ENCODE measurements at regions not wholly inside any gene's neighbourhood (a gene's known extent, or its start where the extent isn't known, plus 50 kb on each side); places are given as distances from the start of the nearest gene placed in this dataset.
"Not testable (repeated sequence)": the region's sequence is repeated elsewhere in the genome, so short reads cannot be mapped to it uniquely, and the experiment has no call there.

DNA sequence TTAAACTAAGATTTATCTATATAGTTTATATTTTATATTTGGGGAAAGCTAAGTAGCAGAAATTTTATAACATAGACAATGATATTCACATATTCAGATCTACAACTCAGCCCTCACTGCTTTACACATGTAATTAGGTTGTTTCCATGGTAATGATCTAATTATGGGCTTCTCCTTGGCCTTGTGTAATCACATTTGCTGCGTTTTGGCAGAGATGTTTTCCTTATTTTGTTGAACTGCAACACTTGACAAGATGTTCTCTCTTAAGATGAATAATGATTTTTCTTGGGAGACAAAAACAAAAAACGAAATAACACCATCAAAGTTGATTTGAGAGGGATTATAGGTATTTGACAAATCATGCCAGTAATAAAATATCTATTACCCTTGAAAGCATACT is 635.6 kb upstream of the TBL1XR1 start:
- DNase-seq = peak; percentile 79

DNA sequence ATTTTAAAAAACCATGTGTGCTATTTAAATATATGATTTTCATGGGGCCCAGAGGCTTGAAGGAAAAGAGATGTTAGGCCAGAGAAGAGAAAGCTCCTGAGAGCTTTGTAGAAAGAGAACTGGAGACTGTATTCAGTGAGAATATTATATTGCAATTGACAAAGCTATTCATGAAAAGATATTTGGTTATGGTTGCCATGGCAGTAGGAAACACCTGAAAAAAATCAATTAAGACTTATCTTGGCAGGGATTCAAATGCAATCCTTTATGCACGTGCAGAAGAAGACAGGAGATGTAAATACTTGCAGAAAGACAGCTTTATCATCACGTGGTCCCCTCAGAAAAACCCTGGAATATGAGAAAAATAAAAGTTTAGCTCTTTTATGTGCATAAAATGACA is 636.0 kb upstream of the TBL1XR1 start:
- DNase-seq = peak; percentile 80

DNA sequence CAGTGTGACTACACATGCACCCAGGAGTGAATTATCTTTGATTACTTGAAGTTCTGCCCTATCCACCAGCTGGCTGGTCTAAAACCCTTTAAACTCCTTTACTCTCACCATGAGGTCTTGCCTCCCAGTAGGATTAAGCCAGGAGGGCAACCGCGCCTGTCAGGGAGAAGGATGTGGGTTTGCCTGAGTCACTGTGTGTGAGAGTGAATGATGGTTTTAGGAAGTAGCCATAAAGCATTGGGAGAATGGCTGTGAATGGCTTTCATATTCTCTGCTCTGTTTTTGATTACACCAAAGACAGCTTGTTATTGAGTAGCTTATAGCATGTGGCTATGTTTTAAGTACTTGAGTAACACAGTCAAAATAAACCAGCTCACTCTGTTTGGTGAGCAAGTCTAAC is 637.7 kb upstream of the TBL1XR1 start:
- DNase-seq = peak; percentile 23

DNA sequence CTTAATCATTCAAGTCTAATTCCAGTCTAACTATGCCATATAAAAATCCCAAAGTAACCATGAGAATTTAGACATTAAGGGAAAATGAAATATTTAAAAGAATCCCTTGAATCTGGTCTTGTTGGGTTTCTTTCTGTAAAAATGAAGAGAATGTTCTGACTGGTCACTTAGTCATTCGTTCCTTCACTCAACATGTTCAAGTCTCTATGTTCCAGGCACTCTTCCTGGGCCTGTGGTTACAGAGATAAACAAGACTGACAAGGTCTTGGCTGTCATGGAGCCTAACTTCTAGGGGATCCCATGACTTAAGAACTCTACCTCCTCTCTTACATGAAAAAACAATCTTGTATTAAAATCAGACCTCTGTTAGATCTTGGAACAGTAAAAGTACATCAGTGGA is 638.6 kb upstream of the TBL1XR1 start:
- no peak for DNase-seq

DNA sequence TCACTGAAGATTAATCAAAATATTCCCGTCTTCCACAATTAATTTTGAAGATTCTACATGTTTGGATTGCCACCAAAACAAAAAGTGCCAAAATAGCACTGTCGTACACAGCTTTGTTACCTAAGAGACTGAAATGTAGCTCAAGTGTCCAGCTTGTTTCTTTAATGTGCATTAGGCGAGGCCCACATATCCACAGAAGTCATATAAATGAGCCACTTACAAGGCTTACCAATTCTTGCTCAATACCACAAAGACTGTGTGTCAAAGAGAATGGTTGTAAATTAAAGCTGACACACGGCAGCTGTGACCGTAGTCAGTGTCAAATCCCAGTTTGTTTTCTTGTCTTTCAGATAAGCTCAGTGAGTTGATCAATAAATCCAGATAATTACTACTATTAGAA is 639.4 kb upstream of the TBL1XR1 start:
- DNase-seq = no peak

DNA sequence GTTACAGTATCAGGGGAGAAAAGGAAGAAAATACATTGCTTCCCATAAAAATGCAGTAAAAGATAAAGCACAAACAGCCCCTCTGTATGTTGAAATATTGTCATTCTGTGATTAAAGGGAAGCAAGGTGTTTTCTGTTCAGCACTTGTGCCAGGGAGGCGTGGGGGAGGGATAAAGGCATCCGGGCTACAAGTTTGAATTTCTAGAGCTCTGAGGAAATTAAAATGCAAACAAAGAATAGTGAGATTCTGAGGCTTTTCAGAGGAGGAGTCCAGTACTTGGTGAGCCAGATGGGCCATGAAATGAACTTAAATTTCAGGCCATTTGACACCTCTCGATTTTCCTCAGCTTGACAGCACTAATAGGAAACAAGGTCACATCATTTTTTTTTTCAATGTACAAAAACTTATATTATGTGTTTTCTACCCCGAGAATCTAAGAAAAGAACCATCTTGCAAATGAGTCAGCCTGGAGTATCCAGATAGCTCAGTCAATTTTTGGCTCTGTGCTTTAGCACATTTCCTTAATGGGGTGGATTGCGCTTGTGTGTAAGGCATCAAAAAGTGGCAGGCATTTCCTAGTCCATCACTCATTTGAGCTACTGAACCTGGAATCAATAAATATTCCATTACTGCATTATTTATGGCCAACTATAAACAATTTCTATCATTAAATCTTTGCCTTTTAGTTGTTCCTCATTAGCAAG is 640.8 kb upstream of the TBL1XR1 start:
- no peak for DNase-seq

DNA sequence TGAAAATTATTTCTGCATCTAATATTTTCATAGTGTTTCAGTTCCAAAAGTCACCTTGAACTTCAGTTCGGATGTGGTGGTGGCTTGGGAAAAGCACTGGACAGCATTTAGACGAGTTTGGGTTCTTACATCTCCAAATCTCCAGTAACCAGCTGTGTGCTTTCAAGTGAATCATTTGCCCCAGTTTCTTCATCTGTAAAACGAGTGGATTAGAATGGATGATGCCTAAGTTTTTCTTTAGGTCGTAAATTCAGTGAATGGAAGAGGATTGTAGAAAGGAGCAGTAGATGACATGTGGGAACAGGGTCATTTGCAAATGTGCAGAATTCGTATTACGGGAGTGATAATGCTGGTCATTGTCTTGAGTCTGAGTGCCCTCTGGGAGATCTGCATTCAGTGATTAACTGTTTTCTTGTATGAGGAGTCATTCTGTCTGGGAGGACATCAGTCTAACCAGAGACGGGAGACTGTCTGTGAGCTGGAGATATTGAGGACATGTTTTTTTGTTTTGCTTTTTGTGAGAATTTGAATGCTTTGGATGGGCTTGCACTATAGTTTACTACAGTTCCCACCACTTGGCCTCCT is 641.6 kb upstream of the TBL1XR1 start:
- no peak for DNase-seq

DNA sequence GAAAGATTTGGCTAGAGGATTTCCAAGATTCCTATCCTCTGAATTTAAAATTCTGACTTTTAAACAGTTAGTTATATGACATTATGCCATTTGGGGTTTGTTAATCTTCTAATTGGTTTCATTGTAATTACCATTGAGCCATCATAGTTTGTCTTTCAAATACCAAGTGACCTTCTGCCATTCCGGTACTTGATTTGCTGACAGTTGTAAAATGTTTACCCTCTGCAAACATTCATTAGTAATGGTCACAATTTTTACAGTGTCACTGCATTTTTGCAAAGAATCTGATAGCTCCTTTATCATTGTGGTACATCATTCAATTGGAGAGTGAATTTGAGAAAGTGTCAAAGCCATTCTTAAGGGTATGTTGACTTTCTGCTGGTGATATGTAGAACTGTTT is 645.0 kb upstream of the TBL1XR1 start:
- DNase-seq = no peak

DNA sequence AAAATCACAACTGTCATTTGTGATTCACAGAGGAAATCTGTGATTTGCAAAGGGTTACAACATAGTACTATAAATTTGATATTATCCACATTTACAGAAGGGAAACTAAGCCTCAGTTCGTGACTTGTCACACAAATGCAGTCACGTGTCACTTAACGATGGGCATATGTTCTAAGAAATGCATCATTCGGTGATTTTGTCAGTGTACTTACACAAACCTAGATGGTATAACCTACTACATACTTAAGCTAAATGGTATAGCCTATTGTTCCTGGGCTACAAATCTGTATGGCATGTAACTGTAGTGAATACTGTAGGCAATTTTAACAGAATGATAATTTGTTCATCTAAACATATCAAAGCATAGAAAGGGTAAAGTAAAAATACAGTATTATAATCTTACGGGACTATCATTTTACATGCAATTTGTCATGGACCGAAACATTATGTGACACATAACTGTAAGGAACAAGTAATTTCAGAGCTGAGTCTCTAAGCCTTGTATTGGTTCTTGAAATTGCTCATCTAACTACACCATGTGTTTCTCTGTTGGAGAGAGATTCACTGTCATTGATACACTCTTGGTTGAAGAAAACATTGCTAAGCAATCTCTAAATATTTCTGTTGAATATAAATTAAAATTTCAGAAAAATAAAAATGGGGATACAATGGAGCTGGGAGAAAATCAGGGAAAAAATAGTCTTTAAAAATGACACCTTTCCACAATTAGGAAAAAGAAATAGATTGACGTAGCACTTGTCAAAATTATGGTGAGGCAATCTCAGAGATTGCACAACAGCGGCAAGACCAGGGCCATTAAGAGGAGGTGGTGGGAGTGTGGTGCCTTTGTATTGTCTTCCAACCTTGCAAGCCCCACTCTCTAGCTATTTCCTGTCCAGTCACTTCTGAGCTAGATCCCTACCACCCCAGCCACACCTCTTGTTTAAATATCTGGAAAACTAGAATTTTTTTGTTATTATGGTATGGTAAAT is 645.8 kb upstream of the TBL1XR1 start:
- DNase-seq = no peak

DNA sequence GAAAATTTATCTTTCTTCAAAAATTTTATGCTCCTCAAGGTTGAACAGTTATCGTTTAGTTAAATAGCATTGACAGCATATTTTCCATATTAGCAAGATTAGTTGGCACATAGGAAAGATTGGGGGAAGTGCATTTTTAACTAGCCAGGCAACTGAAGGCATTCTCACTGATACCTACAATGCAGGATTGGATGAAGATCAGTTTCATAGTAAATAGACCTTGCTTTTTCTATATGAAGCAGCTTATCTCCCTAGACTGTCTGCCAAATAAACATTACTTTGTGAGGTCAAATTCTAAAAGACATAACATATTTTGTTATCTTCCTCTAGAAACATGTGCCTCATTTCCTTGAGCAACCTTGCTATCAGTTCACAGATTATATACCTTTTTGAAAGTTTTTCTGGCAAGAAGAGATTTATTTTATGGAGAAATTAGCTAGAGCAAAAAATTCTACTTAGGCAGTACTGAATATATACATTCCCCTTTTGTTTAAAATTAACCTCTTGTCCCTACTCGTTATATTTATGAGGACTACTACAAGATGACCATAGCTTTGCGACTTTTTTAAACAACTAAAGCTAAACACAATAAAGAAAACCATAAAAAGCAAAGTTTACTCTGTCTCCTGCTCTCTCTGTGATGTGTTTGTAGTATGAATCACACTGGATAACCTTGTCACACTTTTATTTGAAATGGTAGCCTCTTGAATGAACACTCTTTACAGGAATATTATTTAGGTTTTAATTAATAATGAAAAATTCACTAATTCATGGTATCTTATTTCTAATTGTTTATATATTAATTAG is 654.9 kb upstream of the TBL1XR1 start:
- DNase-seq = no peak

DNA sequence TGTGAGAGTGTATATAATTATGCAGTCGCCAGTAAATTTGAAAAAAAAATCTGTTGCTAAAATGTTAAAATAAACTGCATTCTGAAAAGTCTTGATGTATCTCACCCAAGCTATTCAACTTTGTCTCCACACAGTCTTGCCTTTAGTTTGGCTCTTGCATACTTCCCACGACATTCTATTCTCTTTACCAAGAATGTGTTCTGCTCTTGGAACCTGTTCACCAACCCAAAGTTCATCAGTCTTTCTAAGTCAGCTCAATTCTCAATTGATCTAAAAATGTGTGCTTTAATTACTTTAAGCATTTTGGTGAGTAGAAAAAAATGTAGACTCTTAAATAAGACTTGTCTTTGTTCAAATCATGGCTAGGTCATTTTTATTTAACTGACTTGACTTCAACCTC is 657.7 kb upstream of the TBL1XR1 start:
- DNase-seq = no peak

DNA sequence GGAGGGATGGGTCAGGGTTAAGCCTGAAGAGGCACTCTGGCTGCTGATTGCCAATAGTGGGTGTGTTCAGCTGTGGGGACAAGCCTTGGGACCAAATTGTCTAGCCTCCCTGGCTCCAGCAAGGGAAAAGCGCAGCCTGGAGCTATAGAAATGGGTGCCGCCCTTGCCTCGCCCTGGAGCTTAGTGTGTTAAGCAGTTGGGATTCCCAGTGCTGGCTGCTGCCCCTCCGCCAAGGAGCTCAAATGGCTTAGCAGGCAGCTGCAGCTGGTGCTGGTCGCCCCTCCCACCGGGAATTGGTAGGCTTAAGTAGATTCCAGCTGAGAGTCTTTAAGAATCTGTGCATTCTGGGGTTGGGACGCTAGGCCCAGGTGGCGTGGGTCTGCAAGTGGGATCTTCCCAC is 662.9 kb upstream of the TBL1XR1 start:
- DNase-seq = no peak

DNA sequence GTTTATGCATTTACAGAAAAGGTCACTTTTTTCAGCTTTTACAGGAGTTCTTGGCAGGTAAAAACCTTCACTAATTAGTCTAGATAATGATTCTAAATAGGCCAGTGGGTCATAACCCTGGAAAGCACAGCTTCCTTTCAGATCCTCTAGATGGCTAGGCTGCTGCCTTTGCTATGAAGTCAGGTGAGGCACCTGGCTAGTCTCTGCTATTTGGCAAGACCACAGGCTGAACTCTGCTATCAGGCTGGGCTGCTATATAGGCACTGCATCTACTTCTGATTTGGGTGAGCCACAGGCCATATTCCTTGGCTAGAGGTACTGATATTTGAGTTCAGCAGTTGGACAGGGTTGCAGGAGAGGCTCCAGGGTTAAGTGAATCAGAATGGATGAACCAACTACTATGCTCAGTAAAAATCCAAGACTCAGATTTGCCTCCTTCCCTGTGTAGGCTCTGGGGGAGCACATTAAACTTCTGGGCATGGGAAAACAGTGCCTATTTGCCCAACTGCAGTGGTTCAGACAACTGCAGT is 665.7 kb upstream of the TBL1XR1 start:
- no peak for DNase-seq

DNA sequence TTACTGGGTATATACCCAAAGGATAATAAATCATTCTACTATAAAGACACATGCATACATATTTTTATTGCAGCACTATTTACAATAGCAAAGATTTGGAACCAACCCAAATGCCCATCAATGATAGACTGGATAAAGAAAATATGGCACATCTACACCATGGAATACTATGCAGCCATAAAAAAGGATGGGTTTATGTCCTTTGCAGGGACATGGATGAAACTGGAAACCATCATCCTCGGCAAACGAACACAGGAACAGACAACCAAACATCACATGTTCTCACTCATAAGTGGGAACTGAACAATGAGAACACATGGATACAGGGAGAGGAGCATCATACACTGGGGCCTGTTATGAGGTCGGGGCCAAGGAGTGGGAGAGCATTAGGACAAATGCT is 665.0 kb upstream of the KCNMB2 start:
- DNase-seq = not testable (repeated sequence)

DNA sequence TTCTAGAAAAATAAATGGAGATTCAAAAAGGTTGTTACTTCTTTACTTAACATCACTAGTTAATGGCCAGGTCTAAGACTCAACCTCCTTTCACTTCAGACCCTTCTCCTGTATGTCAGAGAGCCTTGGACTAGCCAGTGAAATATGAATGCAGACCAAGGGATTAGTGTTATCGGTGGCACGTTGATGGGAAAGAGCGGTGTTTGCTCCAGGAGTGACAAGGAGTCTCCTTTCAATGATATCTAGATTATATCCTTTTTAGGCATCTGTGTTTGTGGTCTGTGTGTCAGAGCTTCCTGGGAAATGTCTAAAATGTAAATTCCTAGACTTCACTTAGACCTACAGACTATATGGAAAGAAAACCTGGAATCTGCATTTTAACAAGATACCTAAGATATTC is 658.0 kb upstream of the KCNMB2 start:
- DNase-seq = no peak

DNA sequence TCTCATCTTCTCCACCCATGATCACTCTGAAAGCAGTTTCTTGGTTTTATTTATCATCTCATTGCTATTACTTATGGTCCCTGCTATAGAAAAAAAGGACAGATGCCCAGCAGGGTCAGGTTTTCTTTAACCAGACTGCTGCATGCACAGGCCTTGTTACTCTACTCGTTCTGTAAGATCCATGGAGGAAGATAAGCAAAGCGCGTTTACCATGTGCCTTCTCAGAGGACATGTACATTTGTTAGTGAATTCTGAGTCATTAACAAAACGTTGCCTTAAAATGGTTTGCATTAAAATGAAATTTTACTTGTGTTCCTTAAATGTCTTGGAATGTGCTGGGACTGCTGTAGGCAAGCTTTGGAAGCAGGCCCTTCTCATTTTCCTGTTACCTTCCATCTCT is 657.3 kb upstream of the KCNMB2 start:
- DNase-seq = no peak

DNA sequence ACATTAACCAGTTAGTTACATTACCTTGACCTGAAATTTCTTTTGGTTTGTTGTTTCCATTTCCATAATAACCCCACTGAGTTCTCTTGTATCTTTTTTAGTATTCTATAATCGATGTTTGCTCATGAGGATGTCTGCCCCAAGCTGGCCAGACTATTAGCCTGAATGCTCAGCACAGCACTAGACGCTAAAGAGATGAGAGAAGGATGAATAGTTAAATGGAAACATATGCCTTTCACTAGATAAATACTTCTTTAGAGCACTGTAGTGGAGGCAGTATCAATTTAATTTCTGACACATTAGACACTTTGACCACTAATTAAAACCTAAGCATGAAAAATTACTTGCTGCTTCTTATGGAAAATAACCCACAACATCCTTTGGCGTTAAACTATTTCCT is 654.9 kb upstream of the KCNMB2 start:
- no peak for DNase-seq

DNA sequence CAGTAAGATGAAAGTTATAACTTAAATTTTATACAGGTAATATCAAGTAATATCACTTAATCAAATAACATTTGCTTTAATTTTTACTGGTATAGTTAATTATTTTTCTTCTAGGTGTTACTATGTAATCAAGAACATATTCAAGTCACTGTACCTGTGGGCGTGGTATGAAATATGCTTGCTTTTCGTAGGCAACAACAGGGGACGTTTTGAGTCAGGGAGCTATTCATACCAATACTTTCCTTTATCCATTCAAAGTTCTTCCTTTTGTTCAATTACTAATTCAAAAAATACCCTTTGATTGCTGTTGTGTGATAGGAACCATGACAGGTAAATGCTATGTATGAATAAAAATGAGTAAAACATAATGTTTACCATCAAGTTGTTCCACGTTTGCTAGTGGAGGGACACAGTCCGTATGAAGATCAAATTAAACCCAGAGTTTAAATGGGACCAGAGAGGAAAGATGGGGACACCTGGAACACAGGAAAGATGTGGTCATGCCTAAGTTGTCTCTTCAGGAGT is 654.0 kb upstream of the KCNMB2 start:
- DNase-seq = no peak

DNA sequence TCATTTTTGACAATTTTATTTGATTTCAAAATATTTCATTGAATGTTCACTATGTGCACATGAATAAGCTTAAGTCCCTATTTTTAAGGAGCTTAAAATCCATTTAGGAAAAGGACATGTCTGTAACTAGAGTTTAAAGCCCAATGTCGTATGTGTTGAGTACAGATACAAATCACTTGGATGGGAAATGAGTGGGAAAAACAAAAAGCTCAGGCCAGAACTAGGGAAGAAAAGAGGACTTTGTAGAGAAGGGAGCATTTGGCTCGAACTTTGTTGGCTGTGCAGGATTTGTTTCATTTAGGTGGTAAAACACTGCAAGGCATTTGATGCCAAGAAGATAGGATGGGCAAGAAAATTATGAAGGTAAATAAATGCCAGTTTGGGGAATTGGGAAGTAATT is 653.1 kb upstream of the KCNMB2 start:
- no peak for DNase-seq

DNA sequence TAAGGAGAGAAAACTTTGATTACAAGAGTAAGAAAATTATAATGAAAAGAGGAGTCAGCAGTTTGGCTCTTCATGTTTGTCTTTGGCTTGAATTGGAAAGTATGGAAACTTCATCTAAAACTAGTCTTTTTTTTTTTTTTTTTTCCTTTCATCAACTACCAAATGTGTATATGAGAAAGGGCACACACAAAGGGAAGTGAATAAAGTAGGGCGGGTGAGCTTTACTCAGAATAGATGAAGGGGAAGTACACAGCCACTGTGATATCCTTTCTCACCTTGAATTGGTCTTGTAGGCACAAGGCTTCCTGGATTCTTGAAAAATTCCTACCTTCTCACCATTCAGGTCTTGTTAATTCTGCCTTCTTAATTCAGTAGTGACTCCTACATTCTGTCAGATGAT is 652.3 kb upstream of the KCNMB2 start:
- DNase-seq = no peak

DNA sequence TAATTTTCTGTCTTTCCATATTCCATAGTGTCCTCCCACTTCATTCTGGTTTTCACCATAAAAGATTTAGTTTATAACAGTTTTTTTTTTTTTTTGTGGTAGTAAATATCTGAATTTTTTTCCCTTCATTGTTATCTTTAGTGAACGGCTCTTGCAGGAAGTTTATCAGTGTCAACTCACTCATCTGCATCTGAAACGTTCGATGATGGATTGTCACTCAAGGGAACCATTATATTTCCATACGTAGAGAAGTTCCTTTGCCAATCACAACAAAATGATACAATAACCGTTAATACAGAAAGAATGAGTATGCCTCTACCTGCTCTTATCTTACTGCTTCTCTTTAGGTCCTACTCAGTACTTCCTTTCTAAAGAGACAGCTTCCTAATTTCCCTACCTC is 651.2 kb upstream of the KCNMB2 start:
- no peak for DNase-seq

DNA sequence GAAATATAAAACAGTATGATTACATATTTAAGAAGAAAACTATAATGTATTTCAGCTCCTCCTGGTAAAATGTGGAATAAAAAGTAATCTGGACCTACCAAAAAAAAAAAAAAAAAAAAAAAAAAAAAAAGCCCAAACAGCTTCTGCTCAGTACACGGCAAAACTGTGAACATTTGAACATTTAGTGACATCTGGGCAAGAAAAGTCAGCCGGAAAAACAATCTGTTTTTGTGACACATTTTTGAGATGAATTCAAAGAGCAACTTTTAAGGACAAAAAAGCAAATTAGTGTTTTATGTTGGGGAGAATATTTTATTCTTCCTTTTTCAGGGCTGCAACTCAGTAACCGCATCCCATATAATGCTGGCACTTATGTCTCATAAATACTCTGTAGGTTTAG is 649.7 kb upstream of the KCNMB2 start:
- DNase-seq = no peak

DNA sequence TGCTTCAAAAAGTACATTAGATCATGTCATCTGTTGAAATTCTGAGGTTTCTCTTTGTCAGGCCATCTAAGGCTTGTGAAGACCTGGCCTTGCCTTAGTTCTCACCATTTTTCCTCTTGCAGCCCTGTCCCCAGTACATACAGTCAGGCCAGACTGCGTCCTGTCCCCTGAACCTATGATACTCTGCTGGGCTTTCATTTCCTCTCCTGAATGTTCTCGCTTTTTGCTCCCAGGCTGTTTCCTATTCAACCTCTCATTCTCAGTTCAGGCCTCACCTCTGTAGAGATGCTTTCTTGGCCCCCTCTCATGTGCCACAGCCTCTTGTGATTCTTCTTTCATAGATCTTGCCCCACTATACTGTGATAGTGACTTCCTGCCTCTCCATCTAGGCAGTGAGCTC is 648.8 kb upstream of the KCNMB2 start:
- no peak for DNase-seq
